Breast epithelium (tissue), 4 donors: ENCODE measurements at regions not wholly inside any gene's neighbourhood (a gene's known extent, or its start where the extent isn't known, plus 50 kb on each side); places are given as distances from the start of the nearest gene placed in this dataset.
"Not testable (repeated sequence)": the region's sequence is repeated elsewhere in the genome, so short reads cannot be mapped to it uniquely, and the experiment has no call there.

Experiments
- DNase-seq, 2 donors: peaks; one replicate each; pipeline ENCODE4 v3.0.0-alpha.2; 2019; ENCODE audit warnings: low spot score in 2 of 2
- H3K27ac ChIP-seq, 2 donors: fragments of 200-600 bp; sonication (generic) in 1 of 2; one replicate each; pipeline ENCODE4 v1.5.1; 2016 to 2019; ENCODE audit warnings: mild to moderate bottlenecking in 1 of 2
- H3K27me3 ChIP-seq, 2 donors: fragments of 200-600 bp; sonication (generic) in 1 of 2; one replicate each; pipeline versions ENCODE4 v1.5.1 to v1.6.0; 2017 to 2019; ENCODE audit warnings: control low read depth in 1 of 2, mild to moderate bottlenecking in 1 of 2
- H3K36me3 ChIP-seq: fragments of 200-600 bp; one replicate; pipeline ENCODE4 v1.5.1; 2019
- H3K4me1 ChIP-seq, 2 donors: fragments of 200-600 bp; sonication (generic); one replicate each; pipeline ENCODE4 v1.5.1; 2016 to 2019; ENCODE audit warnings: control low read depth in 1 of 2
- H3K4me3 ChIP-seq, 3 donors: fragments of 200-600 bp; sonication (generic); 1 replicate in 2 of 3; 2 replicates in 1 of 3; pipeline ENCODE4 v1.5.1; 2016 to 2019; ENCODE audit warnings: mild to moderate bottlenecking in 3 of 3, moderate library complexity in 2 of 3
- H3K9me3 ChIP-seq, 2 donors: fragments of 200-600 bp; sonication (generic) in 1 of 2; one replicate each; pipeline ENCODE4 v1.5.1; 2016 to 2019; ENCODE audit warnings: control low read depth in 1 of 2
- POLR2A ChIP-seq: fragments of 450-650 bp; IDR thresholded peaks from one replicate; pipeline ENCODE4 v1.6.1; 2016; ENCODE audit warnings: antibody characterized with exemption, mild to moderate bottlenecking, moderate library complexity
- POLR2AphosphoS5 ChIP-seq, 3 donors: sonication (generic); formaldehyde crosslinking; IDR thresholded peaks; one replicate each; pipeline ENCODE4 v1.6.1; 2017; ENCODE audit warnings: antibody characterized with exemption in 3 of 3
- intact Hi-C: fragments of 100-400 bp; cut with DNase I; formaldehyde crosslinking; loops from one replicate; pipeline ENCODE4 v1.15.1; 2023; ENCODE audit warnings: low total_unique reads
- TF ChIP-seq, protein P1 (sequence below), 3 donors: fragments of 450-650 bp; IDR thresholded peaks; one replicate each; pipeline ENCODE4 v1.5.1; 2016 to 2017; ENCODE audit warnings: antibody characterized with exemption in 3 of 3, mild to moderate bottlenecking in 3 of 3, moderate library complexity in 3 of 3

DNA sequence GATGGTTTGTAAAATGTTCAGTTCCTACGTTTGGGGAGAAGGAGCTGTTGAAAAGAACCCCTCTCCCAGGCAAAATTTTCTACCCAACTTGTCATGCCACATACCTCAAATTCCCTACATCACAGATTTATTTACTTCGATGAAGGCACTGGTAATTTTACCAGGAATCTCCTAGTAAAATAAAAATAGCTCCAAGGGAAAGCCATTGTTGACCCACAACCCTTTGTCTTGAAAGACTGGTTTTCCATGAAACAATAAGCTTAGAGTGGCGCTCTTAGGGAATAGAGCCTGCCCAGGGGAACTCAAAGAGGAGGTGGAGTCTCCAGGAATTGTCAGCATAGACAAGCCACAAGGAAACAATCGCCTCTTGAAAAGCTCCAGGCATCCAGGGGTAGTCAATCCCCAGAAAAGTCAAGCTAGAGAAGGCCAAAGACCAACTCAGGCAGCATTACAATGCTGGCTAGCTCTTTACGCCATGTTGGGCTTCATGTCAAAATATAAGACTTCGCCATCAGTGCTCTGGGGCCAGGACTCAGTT lies 99.2 kb upstream of the RREB1 start:
- TF ChIP-seq POLR2A (no peak), POLR2AphosphoS5 (IDR thresholded peaks at IDR 0.05) (no peak)
- TF ChIP-seq, protein P1, sequence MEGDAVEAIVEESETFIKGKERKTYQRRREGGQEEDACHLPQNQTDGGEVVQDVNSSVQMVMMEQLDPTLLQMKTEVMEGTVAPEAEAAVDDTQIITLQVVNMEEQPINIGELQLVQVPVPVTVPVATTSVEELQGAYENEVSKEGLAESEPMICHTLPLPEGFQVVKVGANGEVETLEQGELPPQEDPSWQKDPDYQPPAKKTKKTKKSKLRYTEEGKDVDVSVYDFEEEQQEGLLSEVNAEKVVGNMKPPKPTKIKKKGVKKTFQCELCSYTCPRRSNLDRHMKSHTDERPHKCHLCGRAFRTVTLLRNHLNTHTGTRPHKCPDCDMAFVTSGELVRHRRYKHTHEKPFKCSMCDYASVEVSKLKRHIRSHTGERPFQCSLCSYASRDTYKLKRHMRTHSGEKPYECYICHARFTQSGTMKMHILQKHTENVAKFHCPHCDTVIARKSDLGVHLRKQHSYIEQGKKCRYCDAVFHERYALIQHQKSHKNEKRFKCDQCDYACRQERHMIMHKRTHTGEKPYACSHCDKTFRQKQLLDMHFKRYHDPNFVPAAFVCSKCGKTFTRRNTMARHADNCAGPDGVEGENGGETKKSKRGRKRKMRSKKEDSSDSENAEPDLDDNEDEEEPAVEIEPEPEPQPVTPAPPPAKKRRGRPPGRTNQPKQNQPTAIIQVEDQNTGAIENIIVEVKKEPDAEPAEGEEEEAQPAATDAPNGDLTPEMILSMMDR (IDR thresholded peaks at IDR 0.05): no peak
- H3K36me3 ChIP-seq: no peaks in the 10 kb centered on the region
- no peak overlapping the region for H3K4me3 ChIP-seq
- H3K4me1 ChIP-seq: no peaks in the 10 kb centered on the region
- no peak for DNase-seq
- no peaks in the 10 kb centered on the region for H3K9me3 ChIP-seq
- intact Hi-C loops: no loop called here
- H3K27me3 ChIP-seq: no peaks in the 10 kb centered on the region
- peak overlapping the region; percentile 69 to 82 for H3K27ac ChIP-seq

DNA sequence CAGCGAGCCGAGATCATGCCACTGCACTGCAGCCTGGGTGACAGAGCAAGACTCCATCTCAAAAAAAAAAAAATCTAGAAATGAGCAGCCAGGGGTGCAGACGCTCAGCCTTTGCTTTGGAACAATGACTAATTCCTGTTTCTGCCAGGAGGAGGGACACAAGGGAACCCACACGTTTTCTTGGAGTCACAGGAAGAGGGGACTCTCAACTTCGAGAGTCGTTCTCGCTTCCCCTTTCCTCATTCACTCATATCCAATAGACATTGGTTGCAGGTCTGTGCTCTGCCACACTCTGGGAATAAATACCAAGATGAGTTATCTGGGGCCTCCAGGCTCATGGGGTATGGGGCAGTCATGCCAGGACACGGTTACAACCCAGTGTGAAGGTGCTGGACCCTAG lies 91.5 kb upstream of the RREB1 start:
- H3K4me1 ChIP-seq: no peaks in the 10 kb centered on the region
- no peaks in the 10 kb centered on the region for H3K27me3 ChIP-seq
- H3K9me3 ChIP-seq: no peaks in the 10 kb centered on the region
- H3K36me3 ChIP-seq: no peaks in the 10 kb centered on the region
- intact Hi-C loops: no loop called here
- no peak overlapping the region for H3K4me3 ChIP-seq
- no peak for TF ChIP-seq POLR2A
- TF ChIP-seq POLR2AphosphoS5 (IDR thresholded peaks at IDR 0.05): no peak
- TF ChIP-seq, protein P1 (IDR thresholded peaks at IDR 0.05): no peak
- no peak overlapping the region for H3K27ac ChIP-seq
- DNase-seq: no peak

DNA sequence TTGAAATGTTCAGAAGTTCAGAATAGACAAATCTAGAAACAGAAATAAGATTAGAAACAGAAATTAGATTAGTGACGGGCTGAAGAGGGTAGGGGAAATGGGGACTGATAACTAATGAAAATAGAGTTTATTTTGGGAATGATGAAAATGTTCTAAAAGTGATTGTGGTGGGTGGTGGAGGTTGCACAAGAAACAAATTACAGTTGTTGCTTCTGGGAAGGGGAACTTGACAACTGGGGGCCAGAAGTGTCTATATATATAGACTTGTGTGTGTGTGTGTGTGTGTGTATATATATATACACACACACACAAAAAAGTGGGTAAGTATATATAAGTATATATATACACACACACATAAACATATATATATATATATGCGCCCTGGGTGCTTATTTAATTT lies 86.5 kb upstream of the RREB1 start:
- H3K9me3 ChIP-seq: no peaks in the 10 kb centered on the region
- H3K36me3 ChIP-seq: no peaks in the 10 kb centered on the region
- no peaks in the 10 kb centered on the region for H3K27me3 ChIP-seq
- intact Hi-C loops: no loop called here
- H3K4me3 ChIP-seq: no peak overlapping the region
- H3K27ac ChIP-seq: no peak overlapping the region
- no peak for DNase-seq
- no peak for TF ChIP-seq POLR2AphosphoS5 (IDR thresholded peaks at IDR 0.05)
- TF ChIP-seq, protein P1 (IDR thresholded peaks at IDR 0.05): no peak
- TF ChIP-seq POLR2A: no peak
- H3K4me1 ChIP-seq: no peaks in the 10 kb centered on the region

DNA sequence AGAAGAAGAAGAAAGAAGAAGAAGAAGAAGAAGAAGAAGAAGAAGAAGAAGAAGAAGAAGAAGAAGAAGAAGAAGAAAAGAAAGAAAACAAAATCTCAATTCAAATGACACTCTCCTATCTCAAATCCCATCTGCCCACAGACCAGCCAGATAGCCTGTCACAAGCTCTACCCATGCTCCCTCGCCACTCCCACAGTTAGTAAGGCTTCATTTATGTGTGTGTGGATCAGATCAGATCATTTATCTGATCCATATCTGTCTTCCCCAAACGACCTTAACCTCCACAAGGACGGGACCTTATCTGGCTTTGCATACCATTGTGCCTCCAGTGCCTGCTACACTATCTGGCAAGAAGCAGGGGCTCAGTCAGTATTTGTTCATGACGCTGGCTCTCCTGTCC lies 81.9 kb upstream of the RREB1 start:
- no peak for DNase-seq
- intact Hi-C loops: no loop called here
- no peak overlapping the region for H3K4me3 ChIP-seq

DNA sequence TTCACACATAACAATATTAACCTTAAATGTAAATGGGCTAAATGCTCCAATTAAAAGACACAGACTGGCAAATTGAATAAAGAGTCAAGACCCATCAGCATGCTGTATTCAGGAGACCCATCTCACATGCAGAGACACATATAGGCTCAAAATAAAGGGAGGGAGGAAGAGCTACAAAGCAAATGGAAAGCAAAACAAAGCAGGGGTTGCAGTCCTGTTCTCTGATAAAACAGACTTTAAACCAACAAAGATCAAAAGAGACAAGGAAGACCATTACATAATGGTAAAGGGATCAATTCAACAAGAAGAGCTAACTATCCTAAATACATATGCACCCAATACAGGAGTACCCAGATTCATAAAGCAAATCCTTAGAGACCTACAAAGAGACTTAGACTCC lies 78.8 kb upstream of the RREB1 start:
- H3K4me1 ChIP-seq, intact Hi-C loops, H3K36me3 ChIP-seq, H3K27ac ChIP-seq, H3K27me3 ChIP-seq, H3K9me3 ChIP-seq, H3K4me3 ChIP-seq, DNase-seq: not testable (repeated sequence)

More for the DNA sequence above, 81.9 kb upstream of the RREB1 start:
- no peaks in the 10 kb centered on the region for H3K4me1 ChIP-seq
- H3K36me3 ChIP-seq: no peaks in the 10 kb centered on the region
- no peaks in the 10 kb centered on the region for H3K27me3 ChIP-seq
- no peaks in the 10 kb centered on the region for H3K9me3 ChIP-seq
- no peak for TF ChIP-seq POLR2AphosphoS5 (IDR thresholded peaks at IDR 0.05)
- TF ChIP-seq, protein P1 (IDR thresholded peaks at IDR 0.05): no peak
- TF ChIP-seq POLR2A: no peak
- no peak overlapping the region for H3K27ac ChIP-seq

DNA sequence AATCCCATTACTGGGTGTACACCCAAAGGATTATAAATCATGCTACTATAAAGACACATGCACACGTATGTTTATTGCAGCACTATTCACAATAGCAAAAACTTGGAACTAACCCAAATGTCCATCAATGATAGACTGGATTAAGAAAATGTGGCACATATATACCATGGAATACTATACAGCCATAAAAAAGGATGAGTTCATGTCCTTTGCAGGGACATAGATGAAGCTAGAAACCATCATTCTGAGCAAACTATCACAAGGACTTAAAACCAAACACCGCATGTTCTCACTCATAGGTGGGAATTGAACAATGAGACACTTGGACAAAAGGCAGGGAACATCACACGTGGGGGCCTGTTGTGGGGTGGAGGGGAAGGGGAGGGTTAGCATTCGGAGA lies 76.8 kb upstream of the RREB1 start:
- H3K27ac ChIP-seq, H3K4me1 ChIP-seq, H3K4me3 ChIP-seq, intact Hi-C loops, H3K9me3 ChIP-seq, DNase-seq, H3K27me3 ChIP-seq, H3K36me3 ChIP-seq: not testable (repeated sequence)
